Neural progenitor cell (in vitro differentiated cells): ENCODE measurements at regions not wholly inside any gene's neighbourhood (a gene's known extent, or its start where the extent isn't known, plus 50 kb on each side); places are given as distances from the start of the nearest gene placed in this dataset.

Experiments used
- DNase-seq: peaks from one replicate; pipeline ENCODE4 v3.0.0-alpha.2; 2016; ENCODE audit warnings: low spot score
- H2AFZ ChIP-seq: fragments of 200-600 bp; sonication (generic); replicated peaks from 2 replicates; pipeline ENCODE4 v1.6.1; 2016; ENCODE audit warnings: antibody characterized with exemption
- H3F3A ChIP-seq: fragments of 200-600 bp; sonication (generic); 2 replicates; pipeline ENCODE4 v1.6.1; 2016; ENCODE audit warnings: antibody characterized with exemption, low read depth
- H3K27ac ChIP-seq: fragments of 200-600 bp; sonication (generic); 2 replicates; pipeline ENCODE4 v1.5.1; 2016; ENCODE audit warnings: mild to moderate bottlenecking
- H3K27me3 ChIP-seq: fragments of 200-600 bp; sonication (generic); 2 replicates; pipeline ENCODE4 v1.6.1; 2016; ENCODE audit warnings: mild to moderate bottlenecking, moderate library complexity
- H3K36me3 ChIP-seq: fragments of 200-600 bp; sonication (generic); 2 replicates; pipeline ENCODE4 v1.5.1; 2016
- H3K4me1 ChIP-seq: fragments of 200-600 bp; sonication (generic); 2 replicates; pipeline ENCODE4 v1.6.1; 2016; ENCODE audit warnings: mixed run types
- H3K4me2 ChIP-seq: fragments of 200-600 bp; sonication (generic); 2 replicates; pipeline ENCODE4 v1.6.1; 2016
- H3K4me3 ChIP-seq: fragments of 200-600 bp; sonication (generic); 2 replicates; pipeline ENCODE4 v1.5.1; 2016
- H3K79me2 ChIP-seq: fragments of 200-600 bp; sonication (generic); 2 replicates; pipeline ENCODE4 v1.6.1; 2016; ENCODE audit warnings: low read depth
- H3K9ac ChIP-seq: fragments of 200-600 bp; sonication (generic); 2 replicates; pipeline ENCODE4 v1.6.1; 2016
- H3K9me3 ChIP-seq: fragments of 200-600 bp; sonication (generic); 2 replicates; pipeline ENCODE4 v1.5.1; 2016; ENCODE audit warnings: low read depth
- H4K20me1 ChIP-seq: fragments of 200-600 bp; sonication (generic); 2 replicates; pipeline ENCODE4 v1.6.1; 2016; ENCODE audit warnings: low read depth
- H3K27ac Mint-ChIP-seq: 3 replicates; pipeline ENCODE4 v1.8.0; 2021; ENCODE audit warnings: mixed read lengths
- H3K27me3 Mint-ChIP-seq: 2 replicates; pipeline ENCODE4 v1.8.0; 2022; ENCODE audit warnings: low read depth, mild to moderate bottlenecking, inconsistent platforms, moderate library complexity, mixed read lengths; ENCODE audit not compliant: insufficient read depth
- H3K36me3 Mint-ChIP-seq: 3 replicates; pipeline ENCODE4 v1.8.0; 2021; ENCODE audit warnings: mixed read lengths
- H3K4me1 Mint-ChIP-seq: 3 replicates; pipeline ENCODE4 v1.8.0; 2021; ENCODE audit warnings: mixed read lengths
- H3K4me3 Mint-ChIP-seq: 3 replicates; pipeline ENCODE4 v1.8.0; 2021; ENCODE audit warnings: mild to moderate bottlenecking, moderate library complexity, mixed read lengths
- H3K9me3 Mint-ChIP-seq: 3 replicates; pipeline ENCODE4 v1.8.0; 2020; ENCODE audit warnings: mixed read lengths
- EZH2 ChIP-seq: fragments of 200-600 bp; sonication (generic); IDR thresholded peaks from 2 replicates; pipeline ENCODE4 v1.6.1; 2017; ENCODE audit warnings: antibody characterized with exemption, mild to moderate bottlenecking, moderate library complexity
- EZH2phosphoT487 ChIP-seq: fragments of 200-600 bp; sonication (generic); IDR thresholded peaks from 2 replicates; pipeline ENCODE4 v1.6.1; 2017; ENCODE audit warnings: antibody characterized with exemption
- TF ChIP-seq, protein P1 (sequence below): fragments of 200-600 bp; sonication (generic); IDR thresholded peaks from 2 replicates; pipeline ENCODE4 v1.5.1; 2017; ENCODE audit warnings: antibody characterized with exemption, mild to moderate bottlenecking

DNA sequence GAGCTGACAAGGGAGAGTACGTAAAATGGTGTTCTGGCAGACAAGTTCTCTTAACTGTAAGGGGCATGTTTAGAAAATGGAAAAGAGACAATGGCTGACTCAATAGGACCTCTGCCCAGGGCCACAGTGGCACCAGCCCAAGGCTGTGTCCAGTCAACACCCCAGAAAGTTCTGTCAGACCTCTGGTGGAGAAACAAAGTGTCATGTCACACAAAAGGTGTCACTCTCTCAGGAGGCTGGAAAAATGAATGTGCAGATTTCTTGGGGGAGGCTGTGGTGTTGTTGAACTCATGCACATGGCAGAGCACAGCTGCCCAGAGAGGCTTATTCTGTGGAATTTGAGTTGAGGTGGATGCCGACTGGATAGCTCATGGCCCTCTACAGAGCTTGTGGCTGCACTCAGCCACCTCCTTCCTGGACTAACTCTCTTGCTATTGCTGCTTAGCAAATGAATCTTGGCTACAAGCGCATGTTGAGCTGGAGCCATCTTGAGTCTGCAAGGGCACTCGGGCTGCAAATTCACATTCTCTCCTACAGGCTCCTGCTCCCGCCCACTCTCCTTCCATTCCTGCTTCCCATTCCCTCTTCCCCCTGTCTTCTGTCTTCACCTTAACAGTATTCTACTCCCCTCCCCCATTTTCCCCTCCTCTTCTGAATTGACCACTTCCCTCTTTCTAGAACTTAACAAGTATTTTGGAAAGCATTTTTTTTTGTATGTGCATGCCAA, 55.8 kb upstream of the SLC7A14 start:
- peaks cover 18% of the 10 kb centered on the region for H3K27me3 Mint-ChIP-seq
- Histone ChIP-seq H4K20me1 (no peaks in the 10 kb centered on the region), H2AFZ (no peak overlapping the region), H3F3A (peaks cover 12% of the 10 kb centered on the region), H3K4me3 (no peak overlapping the region), H3K4me2 (no peak overlapping the region), H3K27ac (no peak overlapping the region), H3K9me3 (no peaks in the 10 kb centered on the region), H3K4me1 (peaks cover 23% of the 10 kb centered on the region), H3K27me3 (no peaks in the 10 kb centered on the region), H3K9ac (no peak overlapping the region), H3K36me3 (no peaks in the 10 kb centered on the region), H3K79me2 (no peaks in the 10 kb centered on the region)
- no peak for DNase-seq
- H3K4me3 Mint-ChIP-seq: no peak overlapping the region
- no peak for TF ChIP-seq EZH2
- TF ChIP-seq EZH2phosphoT487: no peak
- TF ChIP-seq, protein P1, sequence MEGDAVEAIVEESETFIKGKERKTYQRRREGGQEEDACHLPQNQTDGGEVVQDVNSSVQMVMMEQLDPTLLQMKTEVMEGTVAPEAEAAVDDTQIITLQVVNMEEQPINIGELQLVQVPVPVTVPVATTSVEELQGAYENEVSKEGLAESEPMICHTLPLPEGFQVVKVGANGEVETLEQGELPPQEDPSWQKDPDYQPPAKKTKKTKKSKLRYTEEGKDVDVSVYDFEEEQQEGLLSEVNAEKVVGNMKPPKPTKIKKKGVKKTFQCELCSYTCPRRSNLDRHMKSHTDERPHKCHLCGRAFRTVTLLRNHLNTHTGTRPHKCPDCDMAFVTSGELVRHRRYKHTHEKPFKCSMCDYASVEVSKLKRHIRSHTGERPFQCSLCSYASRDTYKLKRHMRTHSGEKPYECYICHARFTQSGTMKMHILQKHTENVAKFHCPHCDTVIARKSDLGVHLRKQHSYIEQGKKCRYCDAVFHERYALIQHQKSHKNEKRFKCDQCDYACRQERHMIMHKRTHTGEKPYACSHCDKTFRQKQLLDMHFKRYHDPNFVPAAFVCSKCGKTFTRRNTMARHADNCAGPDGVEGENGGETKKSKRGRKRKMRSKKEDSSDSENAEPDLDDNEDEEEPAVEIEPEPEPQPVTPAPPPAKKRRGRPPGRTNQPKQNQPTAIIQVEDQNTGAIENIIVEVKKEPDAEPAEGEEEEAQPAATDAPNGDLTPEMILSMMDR: no peak
- peaks cover 22% of the 10 kb centered on the region for H3K9me3 Mint-ChIP-seq
- H3K36me3 Mint-ChIP-seq: peaks cover 2% of the 10 kb centered on the region
- H3K27ac Mint-ChIP-seq: peak overlapping the region; percentile 19
- peaks cover 49% of the 10 kb centered on the region for H3K4me1 Mint-ChIP-seq

DNA sequence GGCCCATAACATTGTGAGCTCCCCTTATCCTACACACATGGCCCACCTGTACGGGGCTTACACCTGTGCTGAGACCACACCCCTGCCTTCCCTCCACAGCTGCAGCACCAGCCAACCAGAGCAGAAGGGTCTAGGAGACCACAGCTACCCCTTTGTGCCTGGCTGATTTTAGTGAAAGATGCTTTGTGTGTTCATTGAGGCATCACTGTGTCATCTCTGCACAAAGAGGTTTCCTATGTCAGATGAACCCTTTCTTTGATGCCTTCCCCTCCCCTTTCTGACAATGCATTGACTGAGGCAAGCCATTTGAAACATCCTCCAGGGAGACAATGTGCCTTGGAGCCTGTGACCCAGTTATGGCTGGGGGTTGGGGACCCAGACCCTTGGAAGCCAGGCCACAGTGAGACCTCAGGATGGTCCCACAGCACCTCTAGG, 54.9 kb upstream of the SLC7A14 start:
- Mint-ChIP-seq H3K36me3 (peaks cover 2% of the 10 kb centered on the region), H3K4me1 (peaks cover 58% of the 10 kb centered on the region), H3K9me3 (peaks cover 13% of the 10 kb centered on the region), H3K27ac (no peak overlapping the region), H3K4me3 (no peak overlapping the region), H3K27me3 (peaks cover 13% of the 10 kb centered on the region)
- H3K9me3 ChIP-seq: no peaks in the 10 kb centered on the region
- no peak overlapping the region for H3K9ac ChIP-seq
- no peaks in the 10 kb centered on the region for H3K79me2 ChIP-seq
- H3K36me3 ChIP-seq: no peaks in the 10 kb centered on the region
- no peak overlapping the region for H3K4me2 ChIP-seq
- no peak for DNase-seq
- H3K27ac ChIP-seq: no peak overlapping the region
- no peak for TF ChIP-seq EZH2
- TF ChIP-seq EZH2phosphoT487: no peak
- TF ChIP-seq, protein P1: no peak
- H3F3A ChIP-seq: peaks cover 13% of the 10 kb centered on the region
- H3K4me1 ChIP-seq: peaks cover 32% of the 10 kb centered on the region
- no peak overlapping the region for H3K4me3 ChIP-seq
- H3K27me3 ChIP-seq: no peaks in the 10 kb centered on the region
- no peaks in the 10 kb centered on the region for H4K20me1 ChIP-seq
- H2AFZ ChIP-seq: no peak overlapping the region

DNA sequence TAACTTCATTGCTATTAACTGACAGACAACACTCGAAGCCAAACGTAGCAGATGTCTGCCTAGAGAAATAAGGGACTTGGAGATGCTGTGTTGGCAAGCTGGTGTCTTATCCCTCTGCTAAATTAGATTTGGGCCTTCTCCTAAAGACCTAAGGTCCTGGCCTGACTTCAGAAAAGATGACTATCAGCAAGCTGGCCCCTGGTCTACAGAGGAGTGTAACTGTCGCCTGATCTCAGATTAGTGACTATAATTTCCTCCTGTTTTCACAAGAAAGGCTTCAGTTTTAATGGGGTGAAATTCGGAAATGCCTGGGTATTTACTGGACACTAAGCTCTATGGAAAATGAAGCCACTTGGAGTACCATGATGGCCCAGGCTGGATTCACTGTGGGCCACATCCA, 53.1 kb upstream of the SLC7A14 start:
- peaks cover 14% of the 10 kb centered on the region for H3K27me3 Mint-ChIP-seq
- Histone ChIP-seq H4K20me1 (no peaks in the 10 kb centered on the region), H3K27ac (no peak overlapping the region), H3K27me3 (no peaks in the 10 kb centered on the region), H3F3A (peaks cover 24% of the 10 kb centered on the region), H3K9ac (no peak overlapping the region), H3K79me2 (no peaks in the 10 kb centered on the region), H2AFZ (no peak overlapping the region), H3K4me1 (peaks cover 46% of the 10 kb centered on the region), H3K9me3 (no peaks in the 10 kb centered on the region), H3K36me3 (no peaks in the 10 kb centered on the region), H3K4me3 (no peak overlapping the region), H3K4me2 (no peak overlapping the region)
- H3K4me1 Mint-ChIP-seq: peaks cover 72% of the 10 kb centered on the region
- DNase-seq: no peak
- peaks cover 2% of the 10 kb centered on the region for H3K36me3 Mint-ChIP-seq
- H3K27ac Mint-ChIP-seq: no peak overlapping the region
- H3K9me3 Mint-ChIP-seq: peaks cover 8% of the 10 kb centered on the region
- TF ChIP-seq, protein P1: no peak
- no peak for TF ChIP-seq EZH2phosphoT487
- TF ChIP-seq EZH2: no peak
- no peak overlapping the region for H3K4me3 Mint-ChIP-seq
